ENCODE measurements at regions not wholly inside any gene's neighbourhood (a gene's known extent, or its start where the extent isn't known, plus 50 kb on each side); places are given as distances from the start of the nearest gene placed in this dataset.

- intact Hi-C loops (cut with micrococcal nuclease): no loop called here
- DNase-seq (ENCODE audit: low read depth, low spot score) (no peak), ATAC-seq (no peak)
- ChIA-PET POLR2A (no interaction called here), CTCF (no interaction called here), RAD21 (ENCODE audit: low non-redundant PET in 1 of 2, low total read pairs in 2 of 2, uncharacterized antibody in 2 of 2, unreplicated experiment in 2 of 2) (no interaction called here)
- H3K4me2 ChIP-seq (ENCODE audit: low read length): no peak overlapping the region
- H3K9me3 ChIP-seq (ENCODE audit: control insufficient read depth in 1 of 2, insufficient read depth in 1 of 2, low read depth in 1 of 2, low read length in 2 of 2): peaks cover 0 to under 1% of the 10 kb centered on the region in 2 experiments; a peak in 1 of 4 replicates
- H3K79me2 ChIP-seq (ENCODE audit: insufficient read depth, low read length): no peaks in the 10 kb centered on the region
- BruUV-seq (replicated peaks): no TSS peak
- H3K4me3 ChIP-seq (replicated peaks in 1 of 2; ENCODE audit: low read depth in 1 of 2, low read length in 2 of 2): no peak overlapping the region
- no peaks in the 10 kb centered on the region for H4K20me1 ChIP-seq (ENCODE audit: insufficient read depth)
- H3K9me2 ChIP-seq (ENCODE audit: insufficient read depth): no peaks in the 10 kb centered on the region
- no peak overlapping the region for H2AFZ ChIP-seq (ENCODE audit: low read depth, low read length, poor library complexity, severe bottlenecking)
- H3K36me3 ChIP-seq (ENCODE audit: control insufficient read depth in 1 of 2, insufficient read depth in 2 of 2, low read length in 2 of 2): no peaks in the 10 kb centered on the region
- TF ChIP-seq ZNF274 (IDR thresholded peaks at IDR 0.05; ENCODE audit: low read depth, low read length) (no peak), SIN3A (IDR thresholded peaks at IDR 0.05; ENCODE audit: low read depth) (no peak), SRF (IDR thresholded peaks at IDR 0.05; ENCODE audit: low read depth) (no peak), CEBPB (IDR thresholded peaks at IDR 0.05; ENCODE audit: low read depth) (no peak)
- no peaks in the 10 kb centered on the region for H3K4me1 ChIP-seq (ENCODE audit: control insufficient read depth in 1 of 2, insufficient read depth in 2 of 2, low read length in 2 of 2)
- H3K27ac ChIP-seq (ENCODE audit: low read depth, low read length): no peak overlapping the region
- H3K9ac ChIP-seq (ENCODE audit: low read length): no peak overlapping the region
- H3K27me3 ChIP-seq (ENCODE audit: insufficient read depth, low read length): no peaks in the 10 kb centered on the region
Measured at GRCh38 chr9:30301271-30301963, 2083.0 kb upstream of the ACO1 start.

- ChIA-PET POLR2A (no interaction called here), CTCF (no interaction called here), RAD21 (ENCODE audit: low non-redundant PET in 1 of 2, low total read pairs in 2 of 2, uncharacterized antibody in 2 of 2, unreplicated experiment in 2 of 2) (no interaction called here)
- ATAC-seq (no peak), DNase-seq (ENCODE audit: low read depth, low spot score) (no peak)
- Histone ChIP-seq H3K4me1 (ENCODE audit: control insufficient read depth in 1 of 2, insufficient read depth in 2 of 2, low read length in 2 of 2) (no peaks in the 10 kb centered on the region), H3K79me2 (ENCODE audit: insufficient read depth, low read length) (no peaks in the 10 kb centered on the region), H3K4me3 (replicated peaks in 1 of 2; ENCODE audit: low read depth in 1 of 2, low read length in 2 of 2) (no peak overlapping the region), H2AFZ (ENCODE audit: low read depth, low read length, poor library complexity, severe bottlenecking) (no peak overlapping the region), H3K9me2 (ENCODE audit: insufficient read depth) (no peaks in the 10 kb centered on the region), H3K27me3 (ENCODE audit: insufficient read depth, low read length) (no peaks in the 10 kb centered on the region), H3K9ac (ENCODE audit: low read length) (no peak overlapping the region), H3K9me3 (ENCODE audit: control insufficient read depth in 1 of 2, insufficient read depth in 1 of 2, low read depth in 1 of 2, low read length in 2 of 2) (peaks cover 0 to 4% of the 10 kb centered on the region in 2 experiments; a peak in 1 of 4 replicates), H3K36me3 (ENCODE audit: control insufficient read depth in 1 of 2, insufficient read depth in 2 of 2, low read length in 2 of 2) (no peaks in the 10 kb centered on the region), H4K20me1 (ENCODE audit: insufficient read depth) (no peaks in the 10 kb centered on the region), H3K27ac (ENCODE audit: low read depth, low read length) (no peak overlapping the region), H3K4me2 (ENCODE audit: low read length) (no peak overlapping the region)
- intact Hi-C loops (cut with micrococcal nuclease): no loop called here
- TF ChIP-seq JUND (IDR thresholded peaks at IDR 0.05) (no peak), ELF1 (IDR thresholded peaks at IDR 0.05; ENCODE audit: borderline replicate concordance, low read depth) (no peak), ZNF274 (IDR thresholded peaks at IDR 0.05; ENCODE audit: low read depth, low read length) (no peak), TCF7L2 (IDR thresholded peaks at IDR 0.05; ENCODE audit: borderline replicate concordance, extremely low read depth, insufficient read depth, insufficient read length) (no peak), CEBPB (IDR thresholded peaks at IDR 0.05; ENCODE audit: low read depth) (no peak)
- no TSS peak for BruUV-seq (replicated peaks)
Measured at GRCh38 chr9:30310711-30311110, 2073.7 kb upstream of the ACO1 start.
